H1 (cell line): ENCODE measurements at regions not wholly inside any gene's neighbourhood (a gene's known extent, or its start where the extent isn't known, plus 50 kb on each side); places are given as distances from the start of the nearest gene placed in this dataset.

Experiments used
- CTCF ChIA-PET: fragments of 300-600 bp; sonication (Branson Sonifier 250); formaldehyde crosslinking; loops from one replicate; lab custom pipeline; 2021; ENCODE audit not compliant: partially characterized antibody; lab: Charles Lee
- POLR2A ChIA-PET: fragments of 300-600 bp; sonication (Branson Sonifier 250); formaldehyde crosslinking; loops from one replicate; lab custom pipeline; 2021; ENCODE audit warnings: inconsistent platforms; ENCODE audit not compliant: partially characterized antibody; lab: Charles Lee
- DNase-seq, 2 experiments: peaks; one replicate each; pipeline versions ENCODE4 v3.0.0 to v3.0.0-alpha.2; 2010 to 2022; ENCODE audit warnings: low spot score in 2 of 2, low read depth in 1 of 2, mixed read lengths in 1 of 2
- FAIRE-seq: peaks from 2 replicates; lab custom pipeline; 2011; peaks lifted over from hg19 to GRCh38; lab: Jason Lieb, UNC
- H2AFZ ChIP-seq: 2 replicates; pipeline ENCODE4 v1.8.1; 2012; ENCODE audit warnings: low read length, inconsistent platforms
- H2AK5ac ChIP-seq: 2 replicates; pipeline ENCODE4 v1.6.1; 2013; ENCODE audit warnings: low read depth, low read length
- H2BK120ac ChIP-seq: replicated peaks from 2 replicates; pipeline ENCODE3; 2013; ENCODE audit warnings: low read depth, low read length, inconsistent platforms
- H2BK12ac ChIP-seq: 2 replicates; pipeline ENCODE4 v1.6.1; 2013; ENCODE audit warnings: low read depth, low read length
- H2BK15ac ChIP-seq: 2 replicates; pipeline ENCODE4 v1.6.1; 2013; ENCODE audit warnings: low read length
- H2BK20ac ChIP-seq: 2 replicates; pipeline ENCODE4 v1.6.1; 2013; ENCODE audit warnings: low read length
- H2BK5ac ChIP-seq: 2 replicates; pipeline ENCODE4 v1.6.1; 2013; ENCODE audit warnings: low read depth, low read length
- H3K14ac ChIP-seq: 2 replicates; pipeline ENCODE4 v1.6.1; 2013; ENCODE audit warnings: inconsistent platforms; ENCODE audit not compliant: insufficient read length
- H3K18ac ChIP-seq: 2 replicates; pipeline ENCODE4 v1.6.1; 2013; ENCODE audit warnings: low read length; ENCODE audit errors: extremely low read depth
- H3K23ac ChIP-seq: 2 replicates; pipeline ENCODE4 v1.6.1; 2013; ENCODE audit warnings: inconsistent platforms; ENCODE audit not compliant: insufficient read length
- H3K23me2 ChIP-seq: 2 replicates; pipeline ENCODE4 v1.6.1; 2013; ENCODE audit warnings: low read depth, low read length
- H3K27ac ChIP-seq: 2 replicates; pipeline ENCODE4 v1.6.1; 2011; ENCODE audit warnings: low read depth, low read length, inconsistent platforms
- H3K27me3 ChIP-seq, 4 experiments: replicated peaks in 1 of 4; 1 replicate in 1 of 4; 2 replicates in 3 of 4; pipeline versions ENCODE4 v1.6.1 to v1.8.1; 2011 to 2013; ENCODE audit warnings: low read length in 3 of 4, mild to moderate bottlenecking in 3 of 4, inconsistent platforms in 2 of 4, mixed read lengths in 2 of 4, moderate library complexity in 1 of 4; ENCODE audit not compliant: control insufficient read depth in 3 of 4, insufficient read depth in 3 of 4; ENCODE audit errors: extremely low read depth in 1 of 4
- H3K36me3 ChIP-seq, 4 experiments: 2 replicates each; pipeline versions ENCODE4 v1.6.1 to v1.8.1; 2011 to 2013; ENCODE audit warnings: mild to moderate bottlenecking in 4 of 4, low read length in 3 of 4, moderate library complexity in 2 of 4, control low read depth in 1 of 4, inconsistent platforms in 1 of 4; ENCODE audit not compliant: insufficient read depth in 4 of 4, control insufficient read depth in 2 of 4
- H3K4ac ChIP-seq: replicated peaks from 2 replicates; pipeline ENCODE3; 2013; ENCODE audit warnings: low read length, low read depth, mixed read lengths, inconsistent platforms; ENCODE audit not compliant: insufficient read length
- H3K4me1 ChIP-seq, 4 experiments: replicated peaks in 1 of 4; 1 replicate in 1 of 4; 2 replicates in 3 of 4; pipeline versions ENCODE4 v1.6.1 to v1.8.1; 2011 to 2013; ENCODE audit warnings: low read length in 3 of 4, inconsistent platforms in 2 of 4, mixed read lengths in 1 of 4; ENCODE audit not compliant: insufficient read depth in 4 of 4, control insufficient read depth in 3 of 4
- H3K4me2 ChIP-seq, 2 experiments: 2 replicates each; pipeline versions ENCODE4 v1.6.1 to v1.8.1; 2011 to 2013; ENCODE audit warnings: low read depth in 2 of 2, low read length in 2 of 2, control low read depth in 1 of 2, inconsistent platforms in 1 of 2, mild to moderate bottlenecking in 1 of 2; ENCODE audit not compliant: insufficient read depth in 1 of 2
- H3K4me3 ChIP-seq, 4 experiments: fragments of 200-600, 300-600 bp in 1 of 4; sonication (generic), shearing (Covaris generic), sonication (Bioruptor Twin) in 1 of 4; 2 replicates each; pipeline versions ENCODE4 v1.5.1 to v1.8.1; 2011 to 2016; ENCODE audit warnings: low read length in 4 of 4, low read depth in 3 of 4, control low read depth in 2 of 4, inconsistent platforms in 2 of 4, mild to moderate bottlenecking in 2 of 4, mixed read lengths in 1 of 4, moderate library complexity in 1 of 4; ENCODE audit not compliant: insufficient read depth in 2 of 4; ENCODE audit errors: extremely low read depth in 1 of 4
- H3K56ac ChIP-seq: replicated peaks from 2 replicates; pipeline ENCODE3; 2013; ENCODE audit warnings: low read depth, mild to moderate bottlenecking, mixed read lengths, low read length, inconsistent platforms; ENCODE audit not compliant: insufficient read length
- H3K79me1 ChIP-seq: 2 replicates; pipeline ENCODE4 v1.6.1; 2013; ENCODE audit warnings: low read depth, low read length, control low read depth
- H3K79me2 ChIP-seq, 2 experiments: 2 replicates each; pipeline versions ENCODE4 v1.6.1 to v1.8.1; 2012 to 2013; ENCODE audit warnings: low read length in 2 of 2, mild to moderate bottlenecking in 2 of 2, inconsistent platforms in 1 of 2; ENCODE audit not compliant: insufficient read depth in 2 of 2, control insufficient read depth in 1 of 2
- H3K9ac ChIP-seq, 4 experiments: replicated peaks in 1 of 4; 1 replicate in 1 of 4; 2 replicates in 3 of 4; pipeline versions ENCODE4 v1.6.1 to v1.8.1; 2011 to 2013; ENCODE audit warnings: low read depth in 3 of 4, low read length in 3 of 4, control low read depth in 2 of 4, mild to moderate bottlenecking in 2 of 4, moderate library complexity in 2 of 4, inconsistent platforms in 1 of 4; ENCODE audit errors: extremely low read depth in 1 of 4
- H3K9me3 ChIP-seq, 2 experiments: 2 replicates each; pipeline versions ENCODE4 v1.6.1 to v1.8.1; 2012 to 2013; ENCODE audit warnings: mild to moderate bottlenecking in 2 of 2, moderate library complexity in 2 of 2, control low read depth in 1 of 2, inconsistent platforms in 1 of 2, low read depth in 1 of 2, low read length in 1 of 2, mixed read lengths in 1 of 2; ENCODE audit not compliant: insufficient read depth in 2 of 2
- H4K20me1 ChIP-seq, 2 experiments: replicated peaks in 1 of 2; 2 replicates each; pipeline versions ENCODE3 to v1.8.1; 2011 to 2013; ENCODE audit warnings: inconsistent platforms in 2 of 2, low read length in 2 of 2, mild to moderate bottlenecking in 1 of 2; ENCODE audit not compliant: insufficient read depth in 2 of 2, control insufficient read depth in 1 of 2
- H4K5ac ChIP-seq: 2 replicates; pipeline ENCODE4 v1.6.1; 2013; ENCODE audit warnings: low read length, low read depth, mixed read lengths, inconsistent platforms; ENCODE audit not compliant: insufficient read length
- H4K8ac ChIP-seq: 2 replicates; pipeline ENCODE4 v1.8.0; 2013; ENCODE audit warnings: mild to moderate bottlenecking, moderate library complexity, low read length, inconsistent platforms; ENCODE audit not compliant: insufficient read depth; ENCODE audit errors: extremely low read depth
- H4K91ac ChIP-seq: replicated peaks from 2 replicates; pipeline ENCODE3; 2013; ENCODE audit warnings: low read length, mixed read lengths, inconsistent platforms; ENCODE audit not compliant: insufficient read length
- POLR2AphosphoS5 ChIP-seq: IDR thresholded peaks from 2 replicates; pipeline ENCODE4 v1.6.1; 2011; ENCODE audit warnings: low read depth, low read length
- TEAD4 ChIP-seq: IDR thresholded peaks from 2 replicates; pipeline ENCODE4 v1.6.1; 2012; ENCODE audit warnings: low read depth, low read length, inconsistent platforms, mixed read lengths
- WGBS, 2 experiments: shearing (Covaris generic) in 1 of 2; methylation state at CpG; one replicate each; pipeline versions ENCODE4 v1.1.6 to v1.1.7; 2013 to 2015; ENCODE audit warnings: low lambda C conversion rate in 2 of 2, mixed read lengths in 2 of 2, inconsistent platforms in 1 of 2, low coverage in 1 of 2, missing lambda C conversion rate in 1 of 2; ENCODE audit not compliant: insufficient replicate concordance in 2 of 2, insufficient coverage in 1 of 2, insufficient read length in 1 of 2; ENCODE audit errors: extremely low coverage in 1 of 2, missing lambda C conversion rate in 1 of 2; 5-methylcytosine and 5-hydroxymethylcytosine counted together

DNA sequence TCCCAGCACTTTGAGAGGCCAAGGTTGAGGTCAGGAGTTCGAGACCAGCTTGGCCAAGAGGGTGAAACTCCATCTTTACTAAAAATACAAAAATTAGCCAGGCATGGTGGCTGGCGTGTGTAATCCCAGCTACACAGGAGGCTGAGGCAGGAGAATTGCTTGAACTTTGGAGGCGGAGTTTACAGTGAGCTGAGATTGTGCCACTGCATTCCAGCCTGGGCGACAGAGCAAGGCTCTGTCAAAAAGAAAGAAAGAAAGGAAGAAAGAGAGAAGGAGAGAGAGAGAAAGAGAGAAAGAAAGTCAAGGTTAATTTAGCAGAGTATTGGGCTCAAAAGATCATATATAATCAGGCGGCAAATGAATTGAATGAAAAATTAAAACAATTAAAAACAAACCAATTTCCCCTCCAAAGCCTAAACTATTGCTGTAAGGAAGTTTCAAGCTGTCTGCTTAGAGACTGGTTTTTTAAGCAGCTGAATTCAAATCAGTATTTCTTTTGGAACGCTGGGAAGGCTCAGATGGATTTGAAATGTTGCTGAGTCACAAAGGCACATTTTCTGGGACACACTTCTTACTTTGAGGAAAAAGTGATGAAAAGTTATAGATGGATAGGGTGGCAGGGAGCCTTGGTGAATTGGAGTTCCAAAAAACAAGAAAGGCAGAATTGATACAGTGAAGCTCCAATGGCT, 81.3 kb upstream of the BHLHE40 start:
- no peak overlapping the region for H2BK120ac ChIP-seq
- H3K79me1 ChIP-seq: no peaks in the 10 kb centered on the region
- no peak overlapping the region for H3K18ac ChIP-seq
- no peaks in the 10 kb centered on the region for H3K79me2 ChIP-seq
- no peak overlapping the region for H3K9ac ChIP-seq
- TF ChIP-seq POLR2AphosphoS5 (no peak), TEAD4 (0 out of 2 replicates have a peak, but pooled peaks have one; percentile 17)
- no peak overlapping the region for H3K4me3 ChIP-seq
- no peak overlapping the region for H3K4me2 ChIP-seq
- no peaks in the 10 kb centered on the region for H3K36me3 ChIP-seq
- 0 out of 2 replicates have a peak overlapping the region, but pooled peaks have one; percentile 34 for H2BK20ac ChIP-seq
- no peaks in the 10 kb centered on the region for H3K23me2 ChIP-seq
- no peak overlapping the region for H3K56ac ChIP-seq
- no peak overlapping the region for H3K14ac ChIP-seq
- no peaks in the 10 kb centered on the region for H3K27me3 ChIP-seq
- no peak overlapping the region for H4K91ac ChIP-seq
- no peaks in the 10 kb centered on the region for H4K20me1 ChIP-seq
- ChIA-PET POLR2A (no interaction called here), CTCF (interaction anchor here (0.6 to 1.1 kb wide), 3 partner anchors 22 to 186 kb away, joined by 3 to 4 read pairs (median 3); no protein-coding TSS in a partner anchor)
- H3K4ac ChIP-seq: no peak overlapping the region
- H3K23ac ChIP-seq: no peak overlapping the region
- H2BK12ac ChIP-seq: no peak overlapping the region
- no peak overlapping the region for H4K5ac ChIP-seq
- H3K9me3 ChIP-seq: no peaks in the 10 kb centered on the region
- peaks cover 0 to 3% (median 0%) of the 10 kb centered on the region in 4 experiments; a peak in 2 of 7 replicates for H3K4me1 ChIP-seq
- no peak for FAIRE-seq
- no peak overlapping the region for H4K8ac ChIP-seq
- WGBS, 2 experiments: 86% methylated on average over 6 of the region's 6 CpGs; no CpG with 5 or more reads in 1 of the 2 experiments
- no peak overlapping the region for H2BK5ac ChIP-seq
- H3K27ac ChIP-seq: no peak overlapping the region
- no peak overlapping the region for H2BK15ac ChIP-seq
- no peak for DNase-seq
- peak overlapping the region; percentile 50; the same call in 1 of the 2 replicates for H2AFZ ChIP-seq
- no peak overlapping the region for H2AK5ac ChIP-seq
